Body of pancreas (tissue), 4 donors: ENCODE measurements at regions not wholly inside any gene's neighbourhood (a gene's known extent, or its start where the extent isn't known, plus 50 kb on each side); places are given as distances from the start of the nearest gene placed in this dataset.

ENCODE experiments used
- ATAC-seq: fragments of 150-250 bp; one replicate; pipeline ENCODE4 v1.9.1; 2016
- DNase-seq, 4 donors: peaks; one replicate each; pipeline ENCODE4 v3.0.0-alpha.2; 2019
- H3K27ac ChIP-seq, 4 donors: fragments of 200-600 bp; sonication (generic); 1 replicate in 3 of 4; 2 replicates in 1 of 4; pipeline versions ENCODE4 v1.5.1 to v1.6.1; 2016 to 2019; ENCODE audit warnings: mild to moderate bottlenecking in 1 of 4, mixed read lengths in 1 of 4, moderate library complexity in 1 of 4
- H3K27me3 ChIP-seq, 2 donors: fragments of 200-600 bp; sonication (generic); one replicate each; pipeline ENCODE4 v1.6.0; 2016; ENCODE audit warnings: mild to moderate bottlenecking in 1 of 2
- H3K36me3 ChIP-seq, 2 donors: fragments of 200-600 bp; sonication (generic); replicated peaks in 1 of 2; 2 replicates each; pipeline ENCODE4 v1.5.1; 2016; ENCODE audit warnings: low read depth in 2 of 2; ENCODE audit not compliant: insufficient read depth in 1 of 2
- H3K4me1 ChIP-seq: fragments of 200-600 bp; sonication (generic); one replicate; pipeline ENCODE4 v1.6.0; 2016
- H3K4me3 ChIP-seq, 2 donors: fragments of 200-600 bp; sonication (generic); 1 replicate in 1 of 2; 2 replicates in 1 of 2; pipeline ENCODE4 v1.5.1; 2016 to 2019
- H3K9me3 ChIP-seq, 3 donors: fragments of 200-600 bp; sonication (generic); 1 replicate in 2 of 3; 2 replicates in 1 of 3; pipeline ENCODE4 v1.5.1; 2016
- POLR2A ChIP-seq, 3 donors: fragments of 450-650 bp; IDR thresholded peaks; one replicate each; pipeline ENCODE4 v1.6.1; 2016; ENCODE audit warnings: antibody characterized with exemption in 3 of 3, mild to moderate bottlenecking in 2 of 3
- WGBS, 2 donors: methylation state at CpG; one replicate each; pipeline ENCODE4 v1.1.5; 2017; 5-methylcytosine and 5-hydroxymethylcytosine counted together
- intact Hi-C: fragments of 100-400 bp; cut with DNase I; formaldehyde crosslinking; loops from one replicate; pipeline ENCODE4 v1.15.1; 2023
- TF ChIP-seq, protein P1 (sequence below), 7 experiments: fragments of 450-650 bp in 4 of 7; fragments of 200-600 bp in 3 of 7; sonication (generic) in 3 of 7; IDR thresholded peaks; one replicate each; pipeline ENCODE4 v1.5.1; 2016 to 2019; ENCODE audit warnings: antibody characterized with exemption in 7 of 7

DNA sequence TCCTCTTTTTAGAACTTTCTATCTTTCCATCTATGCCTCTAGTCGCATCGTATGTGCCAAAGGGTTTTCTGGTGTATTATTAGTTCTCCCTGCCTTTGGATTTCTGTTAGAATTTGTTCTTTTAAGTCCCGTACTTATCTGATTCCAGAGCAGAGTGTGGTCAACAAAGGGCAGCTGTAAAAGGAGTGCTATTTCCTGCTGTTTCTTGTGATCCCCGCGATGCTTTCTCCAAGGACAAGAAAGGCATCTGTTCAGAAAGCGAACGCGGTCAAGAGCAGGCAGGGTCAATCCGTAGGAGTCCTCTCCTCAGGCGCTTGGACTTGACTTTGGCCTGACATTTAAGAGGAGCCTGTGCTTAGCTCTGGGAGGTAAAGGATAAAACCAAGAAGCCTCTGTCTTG is 1152.1 kb upstream of the AUTS2 start:
- intact Hi-C loops: no loop called here
- no peak for ATAC-seq
- 51 to 62% methylated on average over 10 of the region's 10 CpGs for WGBS, 2 donors

GRCh38 chr7:68449099-68449498 is 1149.2 kb upstream of the AUTS2 start:
- intact Hi-C loops: no loop called here
- WGBS, 2 donors: 91 to 94% methylated on average over 1 of the region's 2 CpGs
- DNase-seq (no peak), ATAC-seq (no peak)
- no peaks in the 10 kb centered on the region for H3K27me3 ChIP-seq
- H3K4me1 ChIP-seq: no peaks in the 10 kb centered on the region
- H3K9me3 ChIP-seq: no peaks in the 10 kb centered on the region
- no peak overlapping the region for H3K4me3 ChIP-seq
- no peak for TF ChIP-seq POLR2A (IDR thresholded peaks at IDR 0.05)
- TF ChIP-seq, protein P1, sequence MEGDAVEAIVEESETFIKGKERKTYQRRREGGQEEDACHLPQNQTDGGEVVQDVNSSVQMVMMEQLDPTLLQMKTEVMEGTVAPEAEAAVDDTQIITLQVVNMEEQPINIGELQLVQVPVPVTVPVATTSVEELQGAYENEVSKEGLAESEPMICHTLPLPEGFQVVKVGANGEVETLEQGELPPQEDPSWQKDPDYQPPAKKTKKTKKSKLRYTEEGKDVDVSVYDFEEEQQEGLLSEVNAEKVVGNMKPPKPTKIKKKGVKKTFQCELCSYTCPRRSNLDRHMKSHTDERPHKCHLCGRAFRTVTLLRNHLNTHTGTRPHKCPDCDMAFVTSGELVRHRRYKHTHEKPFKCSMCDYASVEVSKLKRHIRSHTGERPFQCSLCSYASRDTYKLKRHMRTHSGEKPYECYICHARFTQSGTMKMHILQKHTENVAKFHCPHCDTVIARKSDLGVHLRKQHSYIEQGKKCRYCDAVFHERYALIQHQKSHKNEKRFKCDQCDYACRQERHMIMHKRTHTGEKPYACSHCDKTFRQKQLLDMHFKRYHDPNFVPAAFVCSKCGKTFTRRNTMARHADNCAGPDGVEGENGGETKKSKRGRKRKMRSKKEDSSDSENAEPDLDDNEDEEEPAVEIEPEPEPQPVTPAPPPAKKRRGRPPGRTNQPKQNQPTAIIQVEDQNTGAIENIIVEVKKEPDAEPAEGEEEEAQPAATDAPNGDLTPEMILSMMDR (IDR thresholded peaks at IDR 0.05): no peak
- H3K27ac ChIP-seq: no peak overlapping the region
- H3K36me3 ChIP-seq: no peaks in the 10 kb centered on the region

More for the DNA sequence above, 1152.1 kb upstream of the AUTS2 start:
- Histone ChIP-seq H3K27ac (no peak overlapping the region), H3K9me3 (no peaks in the 10 kb centered on the region), H3K4me1 (no peaks in the 10 kb centered on the region), H3K36me3 (no peaks in the 10 kb centered on the region), H3K27me3 (no peaks in the 10 kb centered on the region), H3K4me3 (no peak overlapping the region)
- no peak for DNase-seq
- TF ChIP-seq POLR2A (IDR thresholded peaks at IDR 0.05): no peak
- TF ChIP-seq, protein P1 (IDR thresholded peaks at IDR 0.05): no peak

DNA sequence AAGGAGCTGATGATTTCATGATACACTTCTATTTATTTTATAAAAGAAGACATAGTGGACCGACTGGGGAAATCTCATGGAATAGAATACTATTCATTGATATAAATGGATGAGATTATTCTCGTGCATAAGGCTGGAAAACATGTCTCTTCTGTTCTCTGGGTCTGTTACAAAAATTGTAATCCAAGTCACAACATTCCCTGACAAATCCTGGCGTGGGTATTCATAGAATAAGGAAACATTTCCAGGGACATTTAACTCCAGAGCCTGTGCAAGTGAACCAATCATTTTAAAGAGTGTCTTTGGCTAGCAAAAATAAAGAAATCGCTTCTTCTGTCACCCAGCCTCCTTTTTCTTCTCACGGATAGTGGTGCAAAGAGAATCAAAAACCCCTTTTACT is 1148.5 kb upstream of the AUTS2 start:
- no peaks in the 10 kb centered on the region for H3K36me3 ChIP-seq
- no peaks in the 10 kb centered on the region for H3K27me3 ChIP-seq
- intact Hi-C loops: no loop called here
- no peak for DNase-seq
- no peaks in the 10 kb centered on the region for H3K4me1 ChIP-seq
- TF ChIP-seq, protein P1 (IDR thresholded peaks at IDR 0.05): no peak
- TF ChIP-seq POLR2A (IDR thresholded peaks at IDR 0.05): no peak
- no peak overlapping the region for H3K27ac ChIP-seq
- H3K9me3 ChIP-seq: no peaks in the 10 kb centered on the region
- no peak for ATAC-seq
- 62 to 65% methylated on average over 5 of the region's 5 CpGs for WGBS, 2 donors
- H3K4me3 ChIP-seq: no peak overlapping the region

DNA sequence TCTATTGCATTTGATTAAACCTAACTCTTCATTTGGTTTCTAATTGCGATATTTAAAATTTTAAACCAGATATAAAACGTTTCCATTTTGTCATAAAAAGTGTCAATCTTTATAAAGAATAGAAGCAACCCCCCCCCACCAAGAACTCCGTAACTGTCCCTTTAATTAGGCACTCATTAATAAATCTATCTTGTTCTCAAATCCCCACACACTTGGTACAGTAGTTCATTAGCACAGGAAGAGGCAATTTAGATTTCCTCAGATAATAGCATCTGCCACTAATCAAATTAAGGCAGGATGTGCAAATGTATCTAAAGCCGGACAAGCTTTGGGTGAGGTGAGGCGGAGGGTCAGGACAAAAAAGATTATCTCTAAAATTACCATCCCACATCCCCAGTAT is 1143.3 kb upstream of the AUTS2 start:
- no peaks in the 10 kb centered on the region for H3K4me1 ChIP-seq
- 55 to 64% methylated on average over 5 of the region's 5 CpGs for WGBS, 2 donors
- TF ChIP-seq, protein P1 (IDR thresholded peaks at IDR 0.05): no peak
- H3K27ac ChIP-seq: no peak overlapping the region
- H3K36me3 ChIP-seq: no peaks in the 10 kb centered on the region
- peaks cover 0 to 6% (median 0%) of the 10 kb centered on the region in 3 donors for H3K9me3 ChIP-seq
- H3K27me3 ChIP-seq: no peaks in the 10 kb centered on the region
- DNase-seq: no peak
- H3K4me3 ChIP-seq: no peak overlapping the region
- no peak for ATAC-seq
- intact Hi-C loops: no loop called here

DNA sequence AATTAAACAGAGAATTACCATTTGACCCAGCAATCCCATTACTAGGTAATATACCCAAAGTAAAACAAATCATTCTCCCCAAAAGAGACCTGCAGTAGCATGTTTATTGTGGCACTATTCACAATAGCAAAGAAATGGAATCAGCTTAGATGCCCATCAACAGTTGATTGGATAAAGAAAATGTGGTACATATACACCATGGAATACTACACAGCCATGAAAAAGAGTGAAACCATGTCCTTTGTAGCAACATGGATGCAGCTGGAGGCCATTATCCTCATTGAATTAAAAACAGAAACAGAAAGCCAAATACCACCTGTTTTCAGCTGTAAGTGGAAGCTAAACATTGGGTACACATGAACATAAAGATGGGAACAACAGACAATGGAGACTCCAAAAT is 1141.8 kb upstream of the AUTS2 start:
- no peak for TF ChIP-seq POLR2A (IDR thresholded peaks at IDR 0.05)
- TF ChIP-seq, protein P1 (IDR thresholded peaks at IDR 0.05): no peak

More for the DNA sequence above, 1141.8 kb upstream of the AUTS2 start:
- ATAC-seq (no peak), DNase-seq (no peak)
- peaks cover 0 to 6% (median 0%) of the 10 kb centered on the region in 3 donors for H3K9me3 ChIP-seq
- H3K27me3 ChIP-seq: no peaks in the 10 kb centered on the region
- H3K36me3 ChIP-seq: no peaks in the 10 kb centered on the region
- intact Hi-C loops: no loop called here
- no peak overlapping the region for H3K4me3 ChIP-seq
- H3K27ac ChIP-seq: no peak overlapping the region
- no peaks in the 10 kb centered on the region for H3K4me1 ChIP-seq
